Endometrium (tissue), 2 donors: ENCODE measurements at regions not wholly inside any gene's neighbourhood (a gene's known extent, or its start where the extent isn't known, plus 50 kb on each side); places are given as distances from the start of the nearest gene placed in this dataset.
"Not testable (repeated sequence)": the region's sequence is repeated elsewhere in the genome, so short reads cannot be mapped to it uniquely, and the experiment has no call there.

Source experiments
- FAIRE-seq: peaks from 2 replicates; lab custom pipeline; 2012; peaks lifted over from hg19 to GRCh38; lab: Jason Lieb, UNC
- donor health status: control.
- donor health status: control.

DNA sequence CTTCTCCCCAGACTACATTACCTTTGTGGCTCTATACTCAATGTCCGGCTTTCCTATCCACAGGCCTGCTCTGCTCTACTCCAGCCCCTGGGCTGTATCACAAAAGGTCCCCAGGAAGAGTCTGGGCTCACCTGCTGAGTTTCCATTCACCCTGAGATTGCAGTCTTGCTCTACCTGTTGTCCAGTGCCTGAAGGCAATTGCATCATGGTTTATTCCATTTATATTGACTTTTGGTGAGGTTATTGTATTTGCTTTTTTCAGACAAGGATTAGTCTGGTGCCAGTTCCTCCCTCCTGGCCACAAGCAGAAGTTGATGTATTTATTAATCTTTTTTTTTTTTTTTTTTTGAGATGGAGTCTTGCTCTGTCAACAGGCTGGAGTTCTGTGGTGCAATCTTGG, 273.1 kb downstream of the XPNPEP1 start:
- no peak for FAIRE-seq

DNA sequence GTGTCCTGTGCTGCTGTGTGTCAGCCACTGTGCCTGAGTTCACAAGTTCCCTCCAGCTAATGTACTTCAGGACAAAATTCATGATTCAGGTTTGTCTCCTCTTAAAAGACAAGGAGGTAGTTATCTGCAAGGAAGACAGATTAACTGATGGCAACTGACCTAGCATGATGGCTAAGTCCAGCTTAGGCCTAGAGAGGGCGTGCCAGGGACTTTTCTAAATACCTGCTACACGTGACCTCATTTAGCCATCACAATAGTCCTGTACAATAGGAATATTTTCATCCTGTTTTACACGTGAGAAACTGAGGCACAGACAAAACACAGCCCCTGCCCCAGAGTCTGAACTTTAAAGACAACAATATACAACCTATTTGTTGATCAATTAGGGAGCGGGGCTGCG, 275.7 kb downstream of the XPNPEP1 start:
- FAIRE-seq: no peak

DNA sequence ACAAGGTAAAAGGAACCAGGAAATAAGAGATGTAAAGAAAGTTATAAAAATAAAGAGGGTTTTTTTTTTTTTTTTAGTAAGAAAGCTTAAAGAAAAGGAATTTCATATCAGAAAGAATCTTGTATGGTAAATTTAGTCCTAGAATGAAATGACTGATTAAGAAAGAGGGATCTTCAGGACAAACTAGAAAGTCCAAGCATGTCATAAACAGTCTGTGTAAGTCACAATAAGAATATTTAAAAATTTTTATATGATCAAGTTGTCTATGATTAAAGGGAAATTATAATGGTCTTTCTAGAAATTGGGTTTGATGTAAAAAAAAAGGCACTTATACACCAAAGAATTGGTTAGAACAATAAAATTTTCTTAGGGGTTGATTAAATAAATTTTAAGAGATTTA, 289.5 kb downstream of the XPNPEP1 start:
- FAIRE-seq: no peak

DNA sequence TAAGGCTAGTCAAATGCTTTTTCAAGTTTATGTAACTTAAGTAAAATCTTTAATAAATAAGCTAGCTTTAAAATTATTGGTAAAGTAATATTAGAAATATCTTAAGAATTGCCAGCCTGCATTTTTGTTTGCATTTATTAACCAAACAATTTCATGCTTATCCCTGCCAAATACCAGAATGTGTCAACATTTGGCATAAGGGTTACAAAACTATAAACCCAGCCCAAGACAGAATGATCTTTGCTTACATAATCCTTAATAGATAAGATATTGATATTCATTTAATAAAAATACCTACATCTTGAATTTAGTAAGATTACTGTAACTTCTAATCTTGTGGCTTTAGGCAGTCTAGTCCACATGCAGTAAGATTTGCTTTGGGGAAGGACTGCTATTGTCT, 290.3 kb downstream of the XPNPEP1 start:
- FAIRE-seq: not testable (repeated sequence)

DNA sequence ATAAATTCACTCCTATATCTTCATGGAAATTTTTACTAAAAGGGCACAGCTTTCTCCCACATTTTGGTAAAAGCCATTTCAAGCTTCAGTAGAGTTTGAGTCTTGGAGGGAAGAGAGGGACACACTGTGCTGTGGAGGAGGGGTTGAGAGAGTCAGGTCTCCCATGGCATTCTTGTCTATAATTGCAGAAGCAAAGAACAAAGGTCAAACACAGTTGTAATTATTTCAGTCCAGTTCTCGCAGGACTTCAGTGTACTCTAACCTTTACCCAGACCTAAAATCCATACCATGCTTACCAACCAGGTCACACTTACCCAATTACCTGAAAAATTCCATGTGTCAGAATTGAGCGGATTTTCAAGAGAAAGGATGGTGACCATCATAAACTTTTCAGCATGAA, 298.4 kb downstream of the XPNPEP1 start:
- FAIRE-seq: no peak

DNA sequence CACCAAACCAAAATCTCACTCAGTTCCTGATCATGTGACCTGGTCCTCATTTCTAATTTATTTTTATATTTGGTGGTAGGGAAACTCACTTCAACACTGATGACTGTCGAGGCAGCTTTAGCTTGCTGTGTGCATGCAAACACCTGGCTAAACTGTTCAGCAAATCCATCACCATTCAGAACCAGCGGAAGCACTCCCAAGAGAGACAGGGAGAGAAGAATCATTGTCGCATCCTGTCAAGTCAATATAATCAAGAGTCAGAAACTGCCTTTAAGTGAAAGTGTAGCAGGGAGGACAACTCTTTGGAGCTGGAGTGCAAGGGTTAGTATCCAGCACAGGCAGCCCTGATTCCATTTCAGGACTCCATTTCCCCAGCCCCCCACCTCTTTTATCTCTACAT, 300.7 kb downstream of the XPNPEP1 start:
- FAIRE-seq: no peak

DNA sequence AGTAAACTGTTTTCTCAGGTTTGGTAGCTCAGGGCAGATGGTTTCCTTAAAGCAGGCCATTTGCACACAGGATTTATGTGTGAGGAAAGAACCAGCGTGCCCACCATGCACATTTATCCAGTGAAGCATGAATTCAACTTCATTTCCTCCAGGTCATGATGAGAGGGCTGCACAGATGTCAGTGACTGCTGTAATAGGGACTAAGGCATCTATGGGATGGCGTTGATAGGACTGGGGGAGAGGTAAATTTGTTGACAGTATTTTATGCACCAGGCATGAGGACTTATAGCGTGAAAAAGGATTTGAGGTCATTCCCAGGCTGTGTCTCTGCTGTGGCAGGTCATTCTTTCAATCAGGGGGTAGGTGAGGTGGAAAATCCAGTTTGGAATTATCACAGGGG, 302.9 kb downstream of the XPNPEP1 start:
- no peak for FAIRE-seq

DNA sequence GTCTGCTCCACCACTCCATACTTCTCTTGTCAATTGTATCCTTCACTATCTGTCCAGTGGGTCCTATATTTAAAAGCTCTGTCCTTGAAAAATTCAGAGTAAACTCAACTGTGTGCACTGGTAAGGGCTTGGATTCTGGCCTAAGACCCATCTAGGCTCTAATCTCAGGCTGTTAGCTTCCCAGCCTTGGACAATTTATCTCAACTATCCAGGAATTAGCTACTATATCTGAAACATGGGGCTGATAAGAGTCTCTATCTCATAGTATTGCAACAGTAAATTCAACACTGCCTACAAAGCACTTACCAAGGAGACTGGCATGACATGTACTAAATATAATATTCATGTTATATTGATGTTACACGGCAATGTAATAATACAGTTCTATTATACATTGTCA, 303.4 kb downstream of the XPNPEP1 start:
- FAIRE-seq: no peak

DNA sequence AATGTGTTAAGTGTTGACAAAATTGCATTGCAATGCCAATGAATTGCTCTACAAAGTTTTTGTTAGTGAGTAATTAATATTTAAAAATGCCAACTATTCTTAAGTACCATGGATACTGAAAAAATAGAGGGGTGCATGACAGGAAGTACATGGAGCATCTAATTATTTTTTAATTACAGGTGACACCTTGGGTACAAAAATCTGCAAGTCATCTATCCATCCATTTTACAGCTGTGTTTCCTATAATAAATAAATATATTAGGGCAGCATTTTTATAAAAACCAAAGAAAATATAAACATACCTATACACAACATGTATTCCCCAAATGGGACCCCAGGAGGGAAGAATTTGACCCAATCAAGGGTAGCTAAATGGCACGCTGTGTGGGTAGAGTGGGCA, 304.6 kb downstream of the XPNPEP1 start:
- no peak for FAIRE-seq

DNA sequence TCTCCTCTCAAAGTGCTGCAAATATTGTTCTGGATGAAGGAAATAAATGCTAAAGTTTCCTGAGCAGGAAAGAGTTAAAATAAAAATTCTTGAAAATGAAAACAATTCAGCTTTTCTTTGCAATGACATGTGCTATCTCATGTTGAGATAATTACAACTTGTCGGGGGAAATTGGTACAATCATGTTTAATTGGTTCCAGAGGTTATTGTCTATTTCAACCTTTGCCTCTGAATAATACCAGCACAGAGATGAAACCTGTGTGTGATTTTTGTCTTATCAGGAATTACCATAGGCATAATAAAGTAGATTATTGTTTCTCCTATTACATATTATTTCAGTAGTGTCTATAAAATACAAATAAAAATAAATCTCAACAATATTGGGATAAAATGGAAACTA, 305.0 kb downstream of the XPNPEP1 start:
- no peak for FAIRE-seq

DNA sequence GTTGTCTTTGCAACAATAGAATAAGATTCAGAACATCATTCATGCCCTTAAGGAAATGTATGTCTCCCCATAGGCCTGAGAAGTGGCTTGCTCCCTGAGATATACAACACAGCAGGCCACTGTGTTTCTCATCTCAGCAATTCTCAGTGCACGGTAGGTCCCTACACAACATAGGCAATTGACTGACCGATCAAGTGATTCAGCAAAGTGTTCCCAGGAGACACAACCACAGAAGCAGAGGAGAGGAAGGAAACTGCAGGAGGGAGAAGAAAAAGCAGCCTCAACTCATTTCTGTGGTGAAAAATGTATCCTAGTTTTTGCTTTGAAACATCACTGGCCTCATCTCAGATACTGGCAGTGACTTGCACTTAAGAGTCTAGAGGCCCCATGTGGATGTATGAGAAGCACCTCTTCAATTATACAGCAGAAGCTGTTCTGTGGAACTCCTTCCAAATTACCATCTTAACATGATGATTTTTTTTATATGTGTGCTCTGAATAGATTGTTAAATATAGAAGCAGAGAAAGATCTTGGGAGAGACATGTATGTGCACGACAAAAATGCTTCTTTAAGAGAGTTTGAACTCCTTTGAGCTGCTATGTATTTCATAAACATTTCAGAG, 306.8 kb downstream of the XPNPEP1 start:
- FAIRE-seq: no peak

DNA sequence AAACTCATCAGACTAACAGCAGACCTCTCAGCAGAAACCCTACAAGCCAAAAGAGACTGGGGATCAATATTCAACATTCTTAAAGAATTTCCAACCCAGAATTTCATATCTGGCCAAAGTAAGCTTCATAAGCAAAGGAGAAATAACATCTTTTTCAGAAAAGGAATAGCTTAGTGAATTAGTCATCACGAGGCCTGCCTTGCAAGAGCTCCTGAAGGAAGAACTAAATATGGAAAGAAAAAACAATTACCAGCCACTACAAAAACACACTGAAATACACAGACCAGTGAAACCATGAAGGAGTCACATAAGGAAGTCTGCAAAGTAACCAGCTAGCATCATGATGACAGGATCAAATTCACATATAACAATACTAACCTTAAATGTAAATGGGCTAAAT, 328.0 kb downstream of the XPNPEP1 start:
- FAIRE-seq: not testable (repeated sequence)

DNA sequence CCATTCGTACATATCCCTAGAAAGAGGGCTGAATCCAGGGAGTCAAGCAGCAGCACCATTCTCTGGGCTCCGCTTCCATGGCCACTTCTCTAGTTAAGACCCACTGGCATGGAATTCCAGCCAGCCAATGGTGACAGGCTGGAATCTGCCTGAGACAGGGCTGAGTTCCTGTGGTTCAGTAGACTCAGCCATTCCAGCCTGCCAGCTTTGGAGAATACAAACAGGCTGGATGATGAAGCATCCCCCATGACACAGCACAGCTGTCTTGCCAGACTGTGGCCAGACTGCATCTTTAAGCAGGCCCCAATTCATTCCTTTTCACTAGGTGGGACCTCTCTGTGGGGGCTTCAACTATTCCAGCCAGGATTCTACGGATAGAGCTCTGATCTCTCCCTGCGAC, 329.6 kb downstream of the XPNPEP1 start:
- FAIRE-seq: no peak

DNA sequence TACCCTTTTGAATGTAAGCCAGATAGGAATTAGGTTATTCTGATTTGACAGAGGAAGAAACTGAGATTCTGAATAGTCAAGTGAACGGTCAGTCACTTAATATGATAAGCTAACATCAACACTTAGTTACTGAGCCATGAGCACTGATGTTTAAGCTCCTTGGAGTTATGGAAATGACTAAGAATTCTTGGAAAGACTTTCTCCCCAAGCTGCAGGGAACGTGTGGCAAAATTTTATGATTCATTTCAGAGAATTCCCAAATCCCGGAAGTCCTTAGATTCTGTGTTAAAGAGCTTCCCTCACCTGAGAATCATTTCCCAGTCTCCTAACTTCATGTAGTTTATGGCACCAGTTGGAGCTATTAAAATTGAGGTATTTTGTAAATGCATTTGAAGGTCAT, 330.9 kb downstream of the XPNPEP1 start:
- no peak for FAIRE-seq

DNA sequence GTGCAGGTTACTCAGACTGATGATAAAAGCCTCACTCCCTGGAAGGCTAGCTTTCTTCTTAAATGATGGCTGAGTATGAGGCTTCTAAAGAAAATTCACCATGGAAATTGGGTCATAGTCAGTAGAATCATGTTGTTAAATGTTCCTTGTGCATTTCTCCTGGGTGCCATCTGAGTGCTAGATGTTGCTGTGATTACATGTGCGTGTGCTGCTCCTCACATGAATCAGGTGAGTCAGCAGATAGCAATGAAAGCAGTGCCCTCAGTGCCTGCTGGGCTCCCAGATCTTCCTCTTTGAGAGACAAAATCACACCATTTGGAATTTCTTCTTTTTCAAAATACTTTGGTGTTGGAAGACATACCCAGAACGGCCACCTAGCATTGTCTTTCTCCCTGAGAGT, 331.7 kb downstream of the XPNPEP1 start:
- no peak for FAIRE-seq

DNA sequence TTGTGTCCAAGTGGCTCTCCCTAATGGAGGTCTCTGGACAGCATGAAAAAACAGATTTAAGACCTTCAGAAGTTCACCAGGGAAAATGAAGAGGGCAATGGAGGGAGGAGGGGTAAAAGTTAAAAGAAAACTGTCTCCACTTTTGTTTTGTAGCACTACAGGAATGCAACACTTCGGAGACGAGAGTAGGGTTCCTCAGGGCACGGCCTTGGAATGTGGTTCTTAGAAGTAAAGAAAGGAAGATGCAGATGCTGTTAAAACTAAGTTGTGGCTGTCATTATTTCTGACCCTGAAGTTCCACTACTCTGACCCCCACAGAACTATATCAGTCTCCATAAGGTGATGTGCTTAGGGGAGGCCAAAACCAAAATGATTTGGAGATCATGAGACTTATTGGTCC, 335.1 kb downstream of the XPNPEP1 start:
- FAIRE-seq: no peak

DNA sequence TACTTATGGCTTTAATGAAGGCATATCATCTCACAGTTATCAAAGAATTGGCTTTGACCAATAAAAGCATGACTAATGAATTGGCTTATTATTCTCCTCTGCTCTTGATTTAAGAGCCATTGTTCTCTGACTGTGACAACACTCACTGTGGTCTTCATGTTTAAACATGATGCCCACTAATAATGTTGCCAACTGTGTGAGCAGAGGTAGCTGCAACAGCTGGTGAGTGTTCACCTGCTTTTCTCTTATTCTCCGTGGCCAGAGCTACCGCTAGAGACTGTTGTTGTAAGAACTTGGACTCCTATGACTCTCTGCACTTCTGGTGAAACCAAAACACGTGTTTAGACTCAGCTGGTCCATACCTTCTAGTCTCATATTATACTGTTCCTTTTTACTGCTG, 335.9 kb downstream of the XPNPEP1 start:
- no peak for FAIRE-seq

DNA sequence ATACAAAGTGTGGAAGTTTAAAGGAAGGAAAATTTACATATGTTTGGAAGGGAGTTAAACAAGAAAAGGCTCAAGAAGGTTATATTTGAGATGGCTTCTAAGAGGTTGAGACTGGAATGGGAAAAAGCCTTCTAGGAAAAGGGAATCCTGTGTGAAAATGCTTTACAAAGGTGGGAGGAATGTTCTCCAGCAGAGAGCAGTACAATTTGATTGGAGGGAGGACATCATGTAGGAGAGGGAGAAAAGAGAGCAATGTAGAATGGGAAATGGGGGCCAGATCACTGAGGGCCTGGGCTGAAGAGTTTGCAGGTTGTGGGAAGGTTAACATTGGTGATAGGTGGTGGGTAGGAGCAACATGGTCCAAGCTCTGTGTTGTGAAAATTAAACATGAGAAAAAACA, 366.9 kb downstream of the XPNPEP1 start:
- no peak for FAIRE-seq

DNA sequence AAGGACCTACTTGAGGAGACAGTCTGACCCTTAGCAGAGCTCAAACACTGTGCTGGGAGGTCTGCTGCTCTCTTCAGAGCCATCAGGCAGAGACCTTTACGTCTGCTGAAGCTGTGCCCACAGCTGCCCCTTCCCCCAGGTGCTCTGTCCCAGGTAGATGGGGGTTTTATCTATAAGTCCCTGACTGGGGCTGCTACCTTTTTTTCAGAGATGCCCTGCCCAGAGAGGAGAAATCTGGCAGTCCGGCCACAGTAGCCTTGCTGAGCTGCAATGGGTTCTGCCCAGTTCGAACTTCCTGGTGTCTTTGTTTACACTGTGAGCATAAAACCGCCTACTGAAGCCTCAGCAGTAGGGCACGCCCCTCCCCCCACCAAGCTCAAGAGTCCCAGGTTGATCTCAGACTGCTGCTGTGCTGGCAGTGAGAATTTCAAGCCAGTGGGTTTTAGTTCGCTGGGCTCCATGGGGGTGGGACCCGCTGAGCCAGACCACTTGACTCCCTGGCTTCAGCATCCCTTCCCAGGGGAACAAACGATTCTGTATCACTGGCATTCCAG, 381.2 kb downstream of the XPNPEP1 start:
- FAIRE-seq: not testable (repeated sequence)

DNA sequence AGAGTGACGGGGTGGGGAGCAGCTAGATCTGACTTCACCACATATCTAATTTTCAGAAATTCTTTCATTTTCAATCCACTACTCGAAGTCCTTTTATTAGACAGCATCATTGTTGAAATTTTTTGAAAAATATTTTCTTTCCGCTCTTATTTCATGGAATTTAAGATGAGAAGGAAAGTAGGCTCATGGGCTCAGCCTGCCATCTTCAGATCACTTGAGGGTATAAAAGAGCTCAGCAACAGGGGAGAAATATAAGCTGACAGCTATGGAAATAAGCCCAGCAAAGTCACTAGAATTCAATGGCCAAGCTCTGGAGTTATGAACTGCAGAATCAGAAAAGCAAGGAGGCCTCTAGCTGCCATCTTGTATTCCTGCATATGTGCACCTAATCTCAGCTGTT, 389.1 kb downstream of the XPNPEP1 start:
- FAIRE-seq: no peak

DNA sequence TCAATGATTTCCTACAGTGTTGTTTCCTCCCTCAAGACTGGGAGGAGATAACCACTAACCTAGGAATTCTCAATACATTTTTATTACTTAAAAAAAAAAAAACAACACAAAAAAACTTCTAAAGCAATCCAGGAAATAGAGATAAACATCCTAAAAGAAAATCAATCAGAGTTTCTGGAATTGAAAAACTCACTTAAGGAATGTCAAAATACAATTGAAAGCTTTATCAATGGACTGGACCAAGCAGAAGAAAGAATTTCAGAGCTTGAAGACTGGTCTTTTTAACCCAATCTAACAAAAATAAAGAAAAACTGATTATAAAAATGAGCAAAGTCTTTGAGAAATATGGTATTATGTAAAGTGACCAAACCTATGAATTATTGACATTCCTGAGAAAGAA, 394.1 kb downstream of the XPNPEP1 start:
- no peak for FAIRE-seq

DNA sequence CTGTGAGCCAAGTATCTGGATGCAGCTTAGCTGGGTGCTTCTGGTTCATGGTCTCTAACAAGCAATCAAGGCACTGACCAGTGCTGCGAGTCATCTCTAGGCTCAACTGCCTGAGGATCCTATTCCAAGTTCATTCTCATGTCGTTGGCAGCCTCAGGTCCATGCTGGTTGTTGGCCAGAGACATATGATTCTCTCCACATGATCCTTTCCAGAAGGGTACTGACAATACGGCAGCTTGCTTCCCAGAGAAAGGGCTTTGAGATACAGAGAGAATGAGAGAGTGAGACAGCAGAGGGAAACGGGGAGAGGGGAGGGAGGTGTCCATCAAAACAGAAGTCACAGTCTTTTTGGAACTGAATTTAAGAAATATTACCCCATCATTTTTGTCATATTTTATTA, 405.6 kb downstream of the XPNPEP1 start:
- no peak for FAIRE-seq

DNA sequence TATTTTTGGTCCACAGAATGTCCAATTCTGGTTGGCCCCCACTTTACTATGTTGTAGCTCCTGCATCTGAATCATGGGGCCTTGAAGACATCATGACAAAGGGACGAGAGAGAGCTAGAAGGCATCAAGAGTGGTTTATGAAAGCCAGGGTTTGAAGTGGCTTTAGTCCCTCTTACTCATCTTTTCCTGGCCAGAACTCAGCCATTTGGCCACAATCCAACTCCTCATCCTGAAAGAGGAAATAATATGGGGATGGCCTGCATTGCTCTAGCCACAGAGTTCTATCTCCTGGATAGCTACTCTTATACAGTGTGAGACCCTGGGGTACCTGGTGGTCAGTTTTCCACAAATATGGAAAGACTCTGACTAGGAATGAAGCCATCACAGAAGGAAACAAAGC, 418.9 kb downstream of the XPNPEP1 start:
- no peak for FAIRE-seq

DNA sequence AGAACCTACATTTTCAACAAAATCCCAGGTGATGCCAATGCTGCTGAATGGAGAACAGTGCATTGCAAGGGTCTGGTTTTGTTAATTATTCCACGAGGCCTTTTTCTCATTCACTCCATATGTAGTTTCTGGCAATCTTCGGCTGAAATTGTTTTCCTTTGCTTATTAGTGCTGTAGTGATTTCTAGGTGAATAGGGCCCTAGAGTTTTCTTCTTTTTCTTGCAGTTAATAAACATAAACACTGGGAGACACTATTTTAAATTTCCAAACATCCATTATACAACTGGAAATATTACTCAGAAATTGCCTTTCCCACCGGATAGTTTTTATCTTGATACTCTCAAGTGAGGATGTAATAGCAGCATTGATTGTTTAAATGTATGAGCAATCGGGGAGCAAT, 435.6 kb downstream of the XPNPEP1 start:
- no peak for FAIRE-seq

DNA sequence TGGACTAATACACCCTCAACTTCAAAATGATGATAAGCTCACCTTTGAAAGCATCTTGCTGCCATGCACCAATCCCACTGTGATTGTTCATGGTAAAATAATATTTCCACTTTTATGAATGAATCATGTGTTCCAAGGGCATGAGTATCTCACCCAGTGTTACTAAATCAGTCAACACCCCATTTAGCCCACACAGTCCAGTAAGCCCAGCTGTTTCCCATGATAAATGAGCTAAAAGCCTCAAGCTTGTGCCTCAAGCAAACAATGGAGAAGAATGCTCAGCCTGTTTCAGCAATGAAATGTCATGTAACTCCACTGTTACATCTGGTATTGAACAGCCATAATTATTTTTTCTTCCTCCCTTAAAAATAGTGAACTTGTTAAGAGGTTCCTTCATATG, 442.5 kb downstream of the XPNPEP1 start:
- FAIRE-seq: no peak
